OCI-LY7 (cell line): ENCODE measurements at regions not wholly inside any gene's neighbourhood (a gene's known extent, or its start where the extent isn't known, plus 50 kb on each side); places are given as distances from the start of the nearest gene placed in this dataset.

ENCODE experiments used
- CTCF ChIP-seq: fragments of 200-600 bp; sonication (generic); conservative IDR thresholded peaks from 2 replicates; pipeline ENCODE4 v1.5.1; 2014; ENCODE audit warnings: mild to moderate bottlenecking, antibody characterized with exemption, low read length, moderate library complexity, mixed read lengths
- EZH2phosphoT487 ChIP-seq: fragments of 200-600 bp; sonication (generic); IDR thresholded peaks from 2 replicates; pipeline ENCODE4 v1.6.1; 2018; ENCODE audit warnings: low read depth, borderline replicate concordance, mild to moderate bottlenecking, mixed run types, antibody characterized with exemption, low read length, moderate library complexity, mixed read lengths

GRCh38 chr1:29807689-29808088, 571.4 kb downstream of the PTPRU start:
- TF ChIP-seq CTCF (no peak), EZH2phosphoT487 (no peak)
